ENCODE measurements at regions not wholly inside any gene's neighbourhood (a gene's known extent, or its start where the extent isn't known, plus 50 kb on each side); places are given as distances from the start of the nearest gene placed in this dataset.

DNA sequence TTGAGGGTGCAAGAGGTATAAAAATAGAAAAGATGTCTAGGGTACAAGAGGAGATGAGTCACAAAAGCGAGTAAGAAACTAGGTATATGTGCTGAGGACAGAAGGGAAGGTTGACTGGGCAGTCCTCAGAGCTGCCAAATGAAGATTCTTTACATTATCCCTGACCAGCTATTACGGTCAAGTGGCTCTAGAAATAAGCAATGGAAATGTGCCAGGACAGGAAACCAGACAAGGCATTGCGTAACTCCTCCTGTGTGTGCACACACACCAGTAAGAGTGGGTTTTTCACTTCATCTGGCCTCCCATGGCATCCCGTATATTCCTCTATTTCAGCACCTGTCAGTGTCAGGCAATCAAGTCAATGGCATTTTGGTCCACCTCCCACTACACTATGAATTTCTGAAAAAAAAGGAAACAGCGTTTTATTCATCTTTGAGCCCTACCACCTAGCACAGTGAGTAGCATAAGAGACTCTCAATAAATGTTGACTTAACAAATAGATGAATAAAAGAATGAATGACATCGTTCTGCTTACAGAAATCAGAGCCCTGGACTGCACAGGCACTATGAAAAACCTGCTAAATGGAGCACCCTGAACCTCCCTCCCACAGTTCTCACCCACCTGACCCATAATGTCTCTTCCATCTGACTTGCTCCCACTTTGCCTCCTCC, 62.6 kb upstream of the KLF3 start:
- Mint-ChIP-seq H3K4me1 (ENCODE audit: unreplicated experiment) (peaks cover 28% of the 10 kb centered on the region), H3K27me3 (ENCODE audit: unreplicated experiment) (peaks cover 4% of the 10 kb centered on the region), H3K4me3 (ENCODE audit: unreplicated experiment) (no peak overlapping the region), H3K36me3 (ENCODE audit: low read depth, unreplicated experiment) (peaks cover 7% of the 10 kb centered on the region), H3K9me3 (ENCODE audit: unreplicated experiment) (peaks cover 3% of the 10 kb centered on the region), H3K27ac (ENCODE audit: unreplicated experiment) (no peak overlapping the region)
- no peak for DNase-seq (ENCODE audit: low spot score)
- TF ChIP-seq CTCF (IDR thresholded peaks at IDR 0.05; ENCODE audit: unreplicated experiment): no peak

- no peak for DNase-seq (ENCODE audit: low spot score)
- Mint-ChIP-seq H3K4me3 (ENCODE audit: unreplicated experiment) (no peak overlapping the region), H3K27me3 (ENCODE audit: unreplicated experiment) (peaks cover 4% of the 10 kb centered on the region), H3K27ac (ENCODE audit: unreplicated experiment) (no peak overlapping the region), H3K4me1 (ENCODE audit: unreplicated experiment) (peaks cover 30% of the 10 kb centered on the region), H3K9me3 (ENCODE audit: unreplicated experiment) (peaks cover 3% of the 10 kb centered on the region), H3K36me3 (ENCODE audit: low read depth, unreplicated experiment) (peaks cover 9% of the 10 kb centered on the region)
- no peak for TF ChIP-seq CTCF (IDR thresholded peaks at IDR 0.05; ENCODE audit: unreplicated experiment)
These were observed 62.1 kb upstream of the KLF3 start for GRCh38 chr4:38601916-38602291.

- Mint-ChIP-seq H3K9me3 (ENCODE audit: unreplicated experiment) (peaks cover 3% of the 10 kb centered on the region), H3K36me3 (ENCODE audit: low read depth, unreplicated experiment) (peaks cover 14% of the 10 kb centered on the region), H3K27me3 (ENCODE audit: unreplicated experiment) (peaks cover 6% of the 10 kb centered on the region), H3K27ac (ENCODE audit: unreplicated experiment) (no peak overlapping the region), H3K4me3 (ENCODE audit: unreplicated experiment) (no peak overlapping the region), H3K4me1 (ENCODE audit: unreplicated experiment) (peaks cover 30% of the 10 kb centered on the region)
- DNase-seq (ENCODE audit: low spot score): no peak
- TF ChIP-seq CTCF (IDR thresholded peaks at IDR 0.05; ENCODE audit: unreplicated experiment): no peak
These were observed 60.3 kb upstream of the KLF3 start for GRCh38 chr4:38603652-38604051.

DNA sequence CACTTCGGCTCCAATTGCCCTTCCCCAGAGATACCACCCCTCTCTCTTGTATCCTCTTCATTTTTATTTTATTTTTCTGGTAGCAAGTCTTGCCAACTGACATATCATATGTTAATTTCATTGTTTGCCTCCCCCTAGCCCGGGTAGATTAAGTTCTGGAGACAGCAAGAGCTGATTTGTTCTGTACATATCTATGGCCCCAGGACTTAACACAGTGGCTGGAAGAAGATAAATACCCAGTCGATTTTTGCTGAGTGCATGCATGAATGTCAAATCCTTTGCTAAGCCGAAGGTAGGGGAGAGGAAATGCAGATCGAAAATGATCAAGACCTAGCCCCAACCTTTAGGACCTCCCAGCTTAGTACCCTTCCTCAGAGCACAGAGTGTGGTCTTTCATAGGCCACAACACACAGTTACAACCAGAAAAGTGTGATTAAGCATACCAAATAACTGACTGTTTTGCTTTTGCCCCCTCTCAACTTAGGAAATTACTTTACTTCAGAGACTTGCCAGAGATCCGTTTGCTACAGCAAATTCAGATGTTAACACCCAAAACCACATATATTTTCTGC, 58.7 kb upstream of the KLF3 start:
- peaks cover 3% of the 10 kb centered on the region for H3K9me3 Mint-ChIP-seq (ENCODE audit: unreplicated experiment)
- no peak overlapping the region for H3K27ac Mint-ChIP-seq (ENCODE audit: unreplicated experiment)
- TF ChIP-seq CTCF (IDR thresholded peaks at IDR 0.05; ENCODE audit: unreplicated experiment): no peak
- H3K4me3 Mint-ChIP-seq (ENCODE audit: unreplicated experiment): no peak overlapping the region
- H3K4me1 Mint-ChIP-seq (ENCODE audit: unreplicated experiment): peaks cover 38% of the 10 kb centered on the region
- peaks cover 14% of the 10 kb centered on the region for H3K36me3 Mint-ChIP-seq (ENCODE audit: low read depth, unreplicated experiment)
- DNase-seq (ENCODE audit: low spot score): no peak
- peaks cover 6% of the 10 kb centered on the region for H3K27me3 Mint-ChIP-seq (ENCODE audit: unreplicated experiment)
